Activated naive CD8-positive, alpha-beta T cell treated with anti-CD3 and anti-CD28 coated beads, Interleukin-2, amount 50 U/mL, for 24 hours (primary cell): ENCODE measurements at regions not wholly inside any gene's neighbourhood (a gene's known extent, or its start where the extent isn't known, plus 50 kb on each side); places are given as distances from the start of the nearest gene placed in this dataset.

Experiments
- ATAC-seq: fragments of 150-1000 bp; cut with Tn5 transposase; one replicate; pipeline ENCODE4 v1.10.0; 2021
- DNase-seq: peaks from one replicate; pipeline ENCODE4 v3.0.0; 2021
- H3K27ac Mint-ChIP-seq: one replicate; pipeline ENCODE4 v1.8.0; 2021; ENCODE audit warnings: mild to moderate bottlenecking, mixed read lengths
- H3K27me3 Mint-ChIP-seq: one replicate; pipeline ENCODE4 v1.8.0; 2021; ENCODE audit warnings: mixed read lengths
- H3K36me3 Mint-ChIP-seq: one replicate; pipeline ENCODE4 v1.8.0; 2021; ENCODE audit warnings: low read depth, mixed read lengths
- H3K4me1 Mint-ChIP-seq: one replicate; pipeline ENCODE4 v1.8.0; 2021; ENCODE audit warnings: mixed read lengths
- H3K4me3 Mint-ChIP-seq: one replicate; pipeline ENCODE4 v1.8.0; 2021; ENCODE audit warnings: mild to moderate bottlenecking, moderate library complexity, mixed read lengths
- H3K9me3 Mint-ChIP-seq: one replicate; pipeline ENCODE4 v1.8.0; 2021; ENCODE audit warnings: mixed read lengths

- Mint-ChIP-seq H3K4me3 (no peak overlapping the region), H3K27ac (no peak overlapping the region), H3K9me3 (no peaks in the 10 kb centered on the region), H3K27me3 (peaks cover 32% of the 10 kb centered on the region), H3K36me3 (no peaks in the 10 kb centered on the region), H3K4me1 (peaks cover 2% of the 10 kb centered on the region)
- DNase-seq, result no peak
- ATAC-seq, result no peak
Observed at GRCh38 chr4:159041054-159042034, 61.5 kb upstream of the RAPGEF2 start.

- DNase-seq (no peak), ATAC-seq (no peak)
- Mint-ChIP-seq H3K27me3 (peaks cover 28% of the 10 kb centered on the region), H3K36me3 (no peaks in the 10 kb centered on the region), H3K27ac (no peak overlapping the region), H3K9me3 (no peaks in the 10 kb centered on the region), H3K4me3 (no peak overlapping the region), H3K4me1 (peaks cover 2% of the 10 kb centered on the region)
Observed at GRCh38 chr4:159042097-159042605, 60.7 kb upstream of the RAPGEF2 start.

- no peaks in the 10 kb centered on the region for H3K36me3 Mint-ChIP-seq
Observed at GRCh38 chr4:159042868-159043267, 60.0 kb upstream of the RAPGEF2 start.

GRCh38 chr4:159043861-159044260, 59.0 kb upstream of the RAPGEF2 start:
- no peak for DNase-seq
- no peaks in the 10 kb centered on the region for H3K36me3 Mint-ChIP-seq
- peaks cover 13% of the 10 kb centered on the region for H3K4me1 Mint-ChIP-seq
- no peaks in the 10 kb centered on the region for H3K9me3 Mint-ChIP-seq
- H3K27ac Mint-ChIP-seq, result no peak overlapping the region
- no peak overlapping the region for H3K4me3 Mint-ChIP-seq
- peaks cover 26% of the 10 kb centered on the region for H3K27me3 Mint-ChIP-seq
- no peak for ATAC-seq

More at GRCh38 chr4:159042868-159043267, 60.0 kb upstream of the RAPGEF2 start:
- no peak overlapping the region for H3K4me3 Mint-ChIP-seq
- DNase-seq (no peak), ATAC-seq (no peak)
- H3K27ac Mint-ChIP-seq, result no peak overlapping the region
- peaks cover 9% of the 10 kb centered on the region for H3K4me1 Mint-ChIP-seq
- no peaks in the 10 kb centered on the region for H3K9me3 Mint-ChIP-seq
- peaks cover 28% of the 10 kb centered on the region for H3K27me3 Mint-ChIP-seq

GRCh38 chr4:159045321-159045720, 57.6 kb upstream of the RAPGEF2 start:
- H3K4me1 Mint-ChIP-seq, result peaks cover 16% of the 10 kb centered on the region
- DNase-seq (no peak), ATAC-seq (no peak)
- no peak overlapping the region for H3K27ac Mint-ChIP-seq
- H3K27me3 Mint-ChIP-seq, result peaks cover 30% of the 10 kb centered on the region
- no peak overlapping the region for H3K4me3 Mint-ChIP-seq
- no peaks in the 10 kb centered on the region for H3K9me3 Mint-ChIP-seq
- no peaks in the 10 kb centered on the region for H3K36me3 Mint-ChIP-seq

GRCh38 chr4:159046683-159047082, 56.2 kb upstream of the RAPGEF2 start:
- no peak overlapping the region for H3K27ac Mint-ChIP-seq
- DNase-seq (no peak), ATAC-seq (no peak)
- H3K36me3 Mint-ChIP-seq, result no peaks in the 10 kb centered on the region
- H3K4me3 Mint-ChIP-seq, result no peak overlapping the region
- no peaks in the 10 kb centered on the region for H3K9me3 Mint-ChIP-seq
- H3K27me3 Mint-ChIP-seq, result peaks cover 22% of the 10 kb centered on the region
- peaks cover 23% of the 10 kb centered on the region for H3K4me1 Mint-ChIP-seq

- Mint-ChIP-seq H3K36me3 (no peaks in the 10 kb centered on the region), H3K4me3 (no peak overlapping the region), H3K9me3 (no peaks in the 10 kb centered on the region), H3K4me1 (peaks cover 27% of the 10 kb centered on the region), H3K27me3 (peaks cover 16% of the 10 kb centered on the region), H3K27ac (no peak overlapping the region)
- ATAC-seq (peak; percentile 75), DNase-seq (no peak)
Observed at GRCh38 chr4:159047478-159048165, 55.3 kb upstream of the RAPGEF2 start.

- Mint-ChIP-seq H3K36me3 (no peaks in the 10 kb centered on the region), H3K27ac (no peak overlapping the region), H3K4me1 (peaks cover 27% of the 10 kb centered on the region), H3K4me3 (no peak overlapping the region), H3K9me3 (no peaks in the 10 kb centered on the region), H3K27me3 (peaks cover 15% of the 10 kb centered on the region)
- ATAC-seq, result no peak
- no peak for DNase-seq
Observed at GRCh38 chr4:159048166-159048886, 54.6 kb upstream of the RAPGEF2 start.

GRCh38 chr4:159049780-159050375, 53.0 kb upstream of the RAPGEF2 start:
- Mint-ChIP-seq H3K27me3 (peaks cover 19% of the 10 kb centered on the region), H3K9me3 (no peaks in the 10 kb centered on the region), H3K4me3 (no peak overlapping the region), H3K27ac (no peak overlapping the region), H3K4me1 (peaks cover 27% of the 10 kb centered on the region), H3K36me3 (no peaks in the 10 kb centered on the region)
- ATAC-seq (no peak), DNase-seq (no peak)

GRCh38 chr4:159051245-159052071, 51.4 kb upstream of the RAPGEF2 start:
- peak overlapping the region; percentile 27 for H3K27ac Mint-ChIP-seq
- DNase-seq (no peak), ATAC-seq (no peak)
- peaks cover 15% of the 10 kb centered on the region for H3K27me3 Mint-ChIP-seq
- no peak overlapping the region for H3K4me3 Mint-ChIP-seq
- no peaks in the 10 kb centered on the region for H3K36me3 Mint-ChIP-seq
- peaks cover 27% of the 10 kb centered on the region for H3K4me1 Mint-ChIP-seq
- H3K9me3 Mint-ChIP-seq, result no peaks in the 10 kb centered on the region

GRCh38 chr4:159052315-159052714, 50.6 kb upstream of the RAPGEF2 start:
- ATAC-seq (no peak), DNase-seq (no peak)
- Mint-ChIP-seq H3K4me3 (no peak overlapping the region), H3K9me3 (no peaks in the 10 kb centered on the region), H3K27ac (no peak overlapping the region), H3K36me3 (no peaks in the 10 kb centered on the region), H3K27me3 (peaks cover 15% of the 10 kb centered on the region), H3K4me1 (peaks cover 26% of the 10 kb centered on the region)
